ENCODE measurements at regions not wholly inside any gene's neighbourhood (a gene's known extent, or its start where the extent isn't known, plus 50 kb on each side); places are given as distances from the start of the nearest gene placed in this dataset.

GRCh38 chr3:29168081-29168480, 112.8 kb upstream of the RBMS3 start:
- Histone ChIP-seq H3K4me1 (ENCODE audit: control insufficient read depth, insufficient read depth, low read length) (no peaks in the 10 kb centered on the region), H3K27me3 (replicated peaks in 1 of 2; ENCODE audit: control insufficient read depth in 2 of 2, insufficient read depth in 2 of 2, low read length in 1 of 2) (no peaks in the 10 kb centered on the region), H2AFZ (ENCODE audit: control insufficient read depth, low read depth, low read length) (no peak overlapping the region), H3K27ac (ENCODE audit: control insufficient read depth, insufficient read depth) (no peak overlapping the region), H3K36me3 (ENCODE audit: control insufficient read depth in 2 of 2, insufficient read depth in 2 of 2, low read length in 1 of 2) (no peaks in the 10 kb centered on the region), H4K20me1 (ENCODE audit: control insufficient read depth, insufficient read depth) (no peaks in the 10 kb centered on the region), H3K9me3 (replicated peaks; ENCODE audit: control insufficient read depth, insufficient read depth, low read length) (no peaks in the 10 kb centered on the region), H3K4me2 (ENCODE audit: control insufficient read depth, insufficient read depth) (no peak overlapping the region), H3K9ac (ENCODE audit: control insufficient read depth, insufficient read depth, low read length) (no peak overlapping the region), H3K79me2 (ENCODE audit: control insufficient read depth, insufficient read depth, low read length) (no peaks in the 10 kb centered on the region), H3K4me3 (no peak overlapping the region)
- ChIA-PET RAD21 (ENCODE audit: unreplicated experiment) (no interaction called here), POLR2A (interaction anchor here (0.6 kb wide), 1 partner anchor 799 kb away, joined by 3 read pairs; no protein-coding TSS in a partner anchor), SMC1A (ENCODE audit: uncharacterized antibody, unreplicated experiment) (no interaction called here), CTCF (no interaction called here)
- BruUV-seq (replicated peaks) = no TSS peak
- WGBS (ENCODE audit: insufficient coverage, insufficient replicate concordance, low lambda C conversion rate, missing lambda C conversion rate) = 17% methylated on average over 2 of the region's 2 CpGs
- no peak for FAIRE-seq
- ATAC-seq = no peak
- no peak for DNase-seq (ENCODE audit: low read depth, low spot score)
- intact Hi-C loops (cut with micrococcal nuclease; ENCODE audit: unreplicated experiment) = no loop called here
- in situ Hi-C loops (cut with MboI) = no loop called here
- TF ChIP-seq CHD2 (IDR thresholded peaks at IDR 0.05; ENCODE audit: borderline replicate concordance, low read depth, low read length) (no peak), BHLHE40 (IDR thresholded peaks at IDR 0.05; ENCODE audit: borderline replicate concordance in 1 of 2, low read depth in 2 of 2, low read length in 1 of 2) (no peak), FOXK2 (IDR thresholded peaks at IDR 0.05) (no peak), NKRF (conservative IDR thresholded peaks at IDR 0.05) (no peak), ZBED1 (IDR thresholded peaks at IDR 0.05; ENCODE audit: borderline replicate concordance) (no peak), ATF7 (IDR thresholded peaks at IDR 0.05; ENCODE audit: low read depth) (no peak), BMI1 (IDR thresholded peaks at IDR 0.05; ENCODE audit: borderline replicate concordance) (no peak), RFX5 (IDR thresholded peaks at IDR 0.05; ENCODE audit: low read depth, low read length) (no peak), EGR1 (IDR thresholded peaks at IDR 0.05; ENCODE audit: borderline replicate concordance in 1 of 2, low read depth in 2 of 2, low read length in 2 of 2) (no peak), ASH2L (IDR thresholded peaks at IDR 0.05; ENCODE audit: borderline replicate concordance, low read depth) (no peak), SMC3 (IDR thresholded peaks at IDR 0.05; ENCODE audit: borderline replicate concordance, low read length) (no peak), CHD1 (IDR thresholded peaks at IDR 0.05; ENCODE audit: low read depth, low read length) (no peak), PAX5 (IDR thresholded peaks at IDR 0.05; ENCODE audit: borderline replicate concordance, low read depth, low read length) (no peak), MTA2 (IDR thresholded peaks at IDR 0.05; ENCODE audit: low read depth) (no peak)
- TF ChIP-seq, protein P1, sequence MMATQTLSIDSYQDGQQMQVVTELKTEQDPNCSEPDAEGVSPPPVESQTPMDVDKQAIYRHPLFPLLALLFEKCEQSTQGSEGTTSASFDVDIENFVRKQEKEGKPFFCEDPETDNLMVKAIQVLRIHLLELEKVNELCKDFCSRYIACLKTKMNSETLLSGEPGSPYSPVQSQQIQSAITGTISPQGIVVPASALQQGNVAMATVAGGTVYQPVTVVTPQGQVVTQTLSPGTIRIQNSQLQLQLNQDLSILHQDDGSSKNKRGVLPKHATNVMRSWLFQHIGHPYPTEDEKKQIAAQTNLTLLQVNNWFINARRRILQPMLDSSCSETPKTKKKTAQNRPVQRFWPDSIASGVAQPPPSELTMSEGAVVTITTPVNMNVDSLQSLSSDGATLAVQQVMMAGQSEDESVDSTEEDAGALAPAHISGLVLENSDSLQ (IDR thresholded peaks at IDR 0.05) = no peak

All from GM12878 (cell line).